ENCODE measurements at regions not wholly inside any gene's neighbourhood (a gene's known extent, or its start where the extent isn't known, plus 50 kb on each side); places are given as distances from the start of the nearest gene placed in this dataset.
"Not testable (repeated sequence)": the region's sequence is repeated elsewhere in the genome, so short reads cannot be mapped to it uniquely, and the experiment has no call there.

- no peak for TF ChIP-seq CREB5 (CRISPR knock-in tag; IDR thresholded peaks at IDR 0.05; ENCODE audit: low read depth)
- no peak for TF ChIP-seq TSHZ2 (CRISPR knock-in tag; IDR thresholded peaks at IDR 0.05)
- no peak for TF ChIP-seq ZNF8 (CRISPR knock-in tag; IDR thresholded peaks at IDR 0.05)
- no peak for TF ChIP-seq ESRRG (CRISPR knock-in tag; IDR thresholded peaks at IDR 0.05)
- TF ChIP-seq ZNF565 (CRISPR knock-in tag; conservative IDR thresholded peaks at IDR 0.05; ENCODE audit: low read depth): no peak
- no peak for TF ChIP-seq RARB (CRISPR knock-in tag; IDR thresholded peaks at IDR 0.05)
- no peak for TF ChIP-seq OSR1 (CRISPR knock-in tag; IDR thresholded peaks at IDR 0.05)
- no peak for TF ChIP-seq SNAI2 (CRISPR knock-in tag; IDR thresholded peaks at IDR 0.05)
- no peak for TF ChIP-seq CSDC2 (CRISPR knock-in tag; IDR thresholded peaks at IDR 0.05)
- TF ChIP-seq POU6F1 (CRISPR knock-in tag; IDR thresholded peaks at IDR 0.05; ENCODE audit: borderline replicate concordance, low read depth): no peak
- TF ChIP-seq ARNTL (CRISPR knock-in tag; IDR thresholded peaks at IDR 0.05; ENCODE audit: borderline replicate concordance, low read depth): no peak
- TF ChIP-seq BACH2 (CRISPR knock-in tag; IDR thresholded peaks at IDR 0.05; ENCODE audit: borderline replicate concordance): no peak
- TF ChIP-seq ZFP3 (CRISPR knock-in tag; IDR thresholded peaks at IDR 0.05): no peak
- TF ChIP-seq PATZ1 (CRISPR knock-in tag; IDR thresholded peaks at IDR 0.05; ENCODE audit: borderline replicate concordance): no peak
- TF ChIP-seq PPARA (CRISPR knock-in tag; IDR thresholded peaks at IDR 0.05; ENCODE audit: borderline replicate concordance): no peak
- no peak for TF ChIP-seq ZFP30 (CRISPR knock-in tag; IDR thresholded peaks at IDR 0.05)
- TF ChIP-seq ZC3H10 (CRISPR knock-in tag; IDR thresholded peaks at IDR 0.05): no peak
- TF ChIP-seq GLIS3 (CRISPR knock-in tag; IDR thresholded peaks at IDR 0.05): no peak
Measured at GRCh38 chr4:153873741-153874140, 84.9 kb upstream of the SFRP2 start.

GRCh38 chr4:153866766-153867165 lies 77.9 kb upstream of the SFRP2 start:
- not testable (repeated sequence) for ATAC-seq

More at GRCh38 chr4:153873741-153874140, 84.9 kb upstream of the SFRP2 start:
- ATAC-seq: no peak

GRCh38 chr4:153852501-153852900 lies 63.6 kb upstream of the SFRP2 start:
- ATAC-seq: no peak
- TF ChIP-seq CSDC2 (CRISPR knock-in tag; IDR thresholded peaks at IDR 0.05) (no peak), CREB5 (CRISPR knock-in tag; IDR thresholded peaks at IDR 0.05; ENCODE audit: low read depth) (no peak), POU6F1 (CRISPR knock-in tag; IDR thresholded peaks at IDR 0.05; ENCODE audit: borderline replicate concordance, low read depth) (no peak), ZFP3 (CRISPR knock-in tag; IDR thresholded peaks at IDR 0.05) (no peak), SNAI2 (CRISPR knock-in tag; IDR thresholded peaks at IDR 0.05) (no peak), PPARA (CRISPR knock-in tag; IDR thresholded peaks at IDR 0.05; ENCODE audit: borderline replicate concordance) (no peak), ISL1 (CRISPR knock-in tag; IDR thresholded peaks at IDR 0.05) (no peak), ZFP30 (CRISPR knock-in tag; IDR thresholded peaks at IDR 0.05) (no peak), ZNF70 (CRISPR knock-in tag; IDR thresholded peaks at IDR 0.05) (no peak), ZNF565 (CRISPR knock-in tag; conservative IDR thresholded peaks at IDR 0.05; ENCODE audit: low read depth) (no peak), ARNTL (CRISPR knock-in tag; IDR thresholded peaks at IDR 0.05; ENCODE audit: borderline replicate concordance, low read depth) (no peak)

All from SK-N-SH treated with all-trans-retinoic acid at 6 μM for 48 hours (cell line).